Fibroblast of gingiva (primary cell): ENCODE measurements at regions not wholly inside any gene's neighbourhood (a gene's known extent, or its start where the extent isn't known, plus 50 kb on each side); places are given as distances from the start of the nearest gene placed in this dataset.

Source experiments
- DNase-seq: peaks from one replicate; pipeline ENCODE4 v3.0.0-alpha.2; 2011; ENCODE audit warnings: low read depth

- no peak for DNase-seq
Measured at GRCh38 chrX:13147733-13148132, 103.3 kb upstream of the FAM9C start.

GRCh38 chrX:13147147-13147546 is 102.7 kb upstream of the FAM9C start:
- no peak for DNase-seq

GRCh38 chrX:13144927-13145655 is 100.7 kb upstream of the FAM9C start:
- peak; percentile 30 for DNase-seq

DNA sequence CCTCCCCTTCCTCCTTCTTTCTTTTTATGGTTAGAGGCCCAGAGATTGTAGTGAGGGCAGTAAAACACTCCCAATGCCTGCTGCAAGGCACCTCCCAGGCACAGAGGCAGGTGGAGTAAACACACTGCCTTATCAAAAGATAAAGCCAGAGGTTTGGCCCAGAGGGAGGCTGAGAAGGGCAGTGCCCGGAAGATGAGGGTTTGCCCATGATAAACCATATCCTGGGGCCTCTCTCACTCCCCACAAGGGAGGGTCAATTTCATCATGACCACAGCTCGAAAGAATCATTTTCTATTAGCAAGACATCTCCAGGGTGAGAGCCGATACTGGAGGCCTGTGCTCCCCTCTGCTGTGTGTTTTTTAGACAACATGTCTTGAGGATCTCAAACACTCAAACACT is 98.5 kb upstream of the FAM9C start:
- DNase-seq = no peak

GRCh38 chrX:13140007-13140406 is 95.6 kb upstream of the FAM9C start:
- DNase-seq = no peak

- peak; percentile 21 for DNase-seq
Measured at GRCh38 chrX:13131396-13132137, 87.1 kb upstream of the FAM9C start.

DNA sequence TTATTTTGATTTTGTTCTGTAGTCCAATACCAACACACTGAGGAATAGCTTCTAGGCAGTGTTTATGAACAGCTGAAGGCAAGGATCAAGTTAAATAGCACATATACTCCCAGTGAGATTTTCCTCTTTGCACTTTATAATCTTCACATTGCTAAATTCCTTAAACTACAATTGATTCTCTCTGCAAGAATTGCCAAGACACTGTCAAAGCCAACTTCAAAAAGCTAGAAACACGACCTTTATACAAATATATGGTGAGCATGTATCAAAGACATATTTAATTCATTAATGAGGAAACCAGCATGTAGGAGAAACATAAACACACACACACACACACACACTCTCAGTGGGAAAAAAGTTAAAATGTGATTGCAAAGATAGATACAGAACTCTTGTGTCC is 86.4 kb upstream of the FAM9C start:
- DNase-seq = peak; percentile 80

- no peak for DNase-seq
Measured at GRCh38 chrX:13128104-13128503, 83.7 kb upstream of the FAM9C start.

- peak; percentile 22 for DNase-seq
Measured at GRCh38 chrX:13126775-13127174, 82.4 kb upstream of the FAM9C start.

GRCh38 chrX:13125188-13125587 is 80.8 kb upstream of the FAM9C start:
- no peak for DNase-seq

DNA sequence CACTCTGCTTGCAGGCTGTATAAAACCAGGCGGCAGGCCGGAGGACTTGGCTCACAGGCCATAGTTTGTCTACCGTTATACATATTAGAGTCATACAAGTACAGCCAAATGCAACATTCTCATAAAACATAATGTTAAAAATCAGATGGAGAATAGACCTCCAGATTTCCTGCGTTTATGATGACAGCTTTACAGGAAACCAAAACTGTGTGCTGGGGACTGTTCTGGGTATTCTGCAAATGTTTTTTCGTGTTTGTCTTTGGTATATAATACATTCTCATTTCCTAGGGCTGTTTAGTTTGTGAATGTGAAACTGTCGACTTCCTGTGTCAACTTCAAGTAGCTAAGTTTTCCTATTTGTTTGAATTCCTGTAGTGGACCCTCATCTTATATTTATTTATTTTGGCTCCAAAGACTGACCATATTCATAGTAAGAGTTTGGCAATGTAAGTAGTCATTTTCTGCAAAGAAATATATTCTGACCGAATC is 79.5 kb upstream of the FAM9C start:
- DNase-seq = peak; percentile 68

DNA sequence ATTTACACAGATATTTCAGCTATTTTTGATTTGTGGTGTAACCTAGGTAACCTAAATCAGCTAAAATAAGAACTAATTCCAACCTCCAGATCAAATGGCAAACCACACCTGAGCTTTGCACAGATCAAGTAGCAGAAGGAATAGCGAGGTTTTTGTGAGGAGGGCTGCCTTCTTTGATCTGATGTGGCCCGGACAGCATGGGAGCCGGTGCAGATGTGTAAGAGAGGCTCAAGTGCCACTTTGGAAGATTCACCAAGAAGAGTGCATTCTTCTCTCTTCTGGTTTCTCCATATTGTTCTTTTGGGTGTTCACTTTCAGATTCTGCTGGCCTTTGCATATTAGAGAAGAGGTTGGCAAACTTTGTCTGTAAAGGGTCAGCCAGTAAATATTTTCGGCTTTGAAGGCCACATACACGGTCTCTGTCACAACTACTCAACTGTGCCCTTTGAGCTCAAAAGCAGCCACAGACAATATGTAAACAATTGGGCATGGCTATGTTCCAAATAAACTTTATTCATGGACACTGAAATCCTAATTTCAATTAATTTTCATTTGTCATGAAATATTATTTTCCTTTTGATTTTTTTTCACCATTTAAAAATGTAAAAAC is 78.9 kb upstream of the FAM9C start:
- peak; percentile 21 for DNase-seq

DNA sequence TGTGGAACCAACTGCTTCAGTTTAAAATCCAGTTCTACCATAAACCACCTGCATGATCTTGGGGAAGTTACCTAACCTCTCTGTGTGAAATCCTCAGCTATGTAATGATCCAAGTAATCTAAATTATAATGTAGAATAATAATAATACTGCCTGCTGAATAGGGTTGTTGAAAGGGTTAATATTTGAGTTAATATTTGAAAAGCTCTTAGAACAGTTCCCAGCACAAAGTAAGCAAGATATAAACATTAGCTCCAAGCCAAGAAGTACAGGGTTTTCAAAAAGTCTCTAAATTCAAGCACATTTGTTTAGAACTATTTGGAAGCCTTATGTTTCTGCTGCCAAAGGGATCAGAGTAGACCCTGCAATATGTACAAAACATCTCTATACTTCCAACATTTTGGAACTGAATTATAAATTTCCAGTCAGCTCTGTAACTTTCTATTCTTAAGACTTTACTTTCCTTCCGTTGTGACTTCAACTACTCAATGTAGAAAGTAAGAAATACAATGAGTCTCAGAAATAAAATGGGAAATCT is 76.7 kb upstream of the FAM9C start:
- DNase-seq = no peak

- DNase-seq = no peak
Measured at GRCh38 chrX:13120017-13120416, 75.6 kb upstream of the FAM9C start.

DNA sequence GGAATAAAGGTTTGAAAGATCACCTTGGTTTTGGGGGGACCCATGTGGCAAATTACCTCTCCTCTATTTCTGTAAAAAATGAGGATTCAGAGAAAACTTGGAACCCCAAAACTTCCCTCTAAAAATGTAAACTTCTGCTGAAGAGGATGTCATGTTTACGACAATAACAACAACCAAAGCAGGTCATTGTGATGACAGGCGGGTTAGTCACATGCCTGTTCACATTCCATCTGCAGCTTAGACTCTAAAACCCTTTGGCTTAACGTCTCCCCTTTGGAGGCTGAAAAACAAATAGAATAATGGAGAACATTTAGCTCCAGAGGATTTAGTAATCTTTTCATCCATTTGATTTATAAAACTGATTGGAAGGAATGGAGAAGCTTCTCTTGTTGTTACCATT is 75.0 kb upstream of the FAM9C start:
- peak; percentile 0 for DNase-seq

DNA sequence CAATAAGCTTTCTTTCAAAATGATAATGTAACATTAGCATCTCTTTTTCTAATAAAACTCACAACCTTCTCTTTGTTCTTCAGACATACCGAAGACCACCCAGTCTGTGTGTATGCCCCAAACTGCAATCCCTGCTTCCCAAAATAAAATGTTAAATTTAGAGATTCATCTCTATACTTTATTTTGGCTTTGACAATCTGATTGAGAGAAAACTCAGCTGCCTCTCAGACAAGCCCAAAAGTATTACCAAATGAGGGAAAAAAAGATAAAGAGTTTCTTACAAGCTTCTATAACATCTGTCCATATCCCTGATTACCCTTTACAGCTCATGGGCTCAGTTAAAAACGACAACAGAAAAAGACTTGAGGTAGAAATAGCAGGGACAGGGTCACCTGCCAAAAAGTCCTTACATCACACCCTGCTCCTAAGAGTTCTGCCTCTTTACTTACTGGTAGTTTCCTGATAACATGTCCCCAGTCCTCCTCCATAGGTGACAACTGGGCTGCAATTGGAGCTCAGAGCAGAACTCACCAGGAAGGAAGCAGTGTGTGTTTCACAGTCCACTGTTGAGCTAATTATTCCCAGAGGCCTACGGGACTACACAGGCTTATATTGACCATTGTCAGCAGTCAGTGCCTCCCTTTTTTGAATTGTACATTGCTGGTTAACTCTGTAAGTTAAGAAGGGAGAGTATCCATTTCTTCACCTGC is 70.9 kb upstream of the FAM9C start:
- DNase-seq = no peak

DNA sequence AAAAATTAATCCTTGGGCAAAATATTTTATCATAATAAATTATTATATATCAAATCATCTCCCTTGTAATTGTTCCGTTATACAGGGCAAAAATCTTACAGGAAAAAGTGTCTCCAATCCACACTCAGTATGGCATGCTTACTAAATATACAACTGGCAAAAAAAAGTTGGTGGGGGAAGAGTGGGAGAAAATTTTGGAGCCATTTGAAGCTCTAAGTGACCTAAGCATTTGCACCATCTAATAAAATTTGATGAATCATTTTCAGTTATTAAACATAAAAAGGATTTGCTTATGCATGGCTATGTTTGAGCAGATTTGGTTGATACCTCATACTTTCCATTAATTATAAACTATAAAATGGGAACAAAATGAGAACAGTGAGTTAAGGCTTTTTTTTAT is 68.1 kb upstream of the FAM9C start:
- no peak for DNase-seq

DNA sequence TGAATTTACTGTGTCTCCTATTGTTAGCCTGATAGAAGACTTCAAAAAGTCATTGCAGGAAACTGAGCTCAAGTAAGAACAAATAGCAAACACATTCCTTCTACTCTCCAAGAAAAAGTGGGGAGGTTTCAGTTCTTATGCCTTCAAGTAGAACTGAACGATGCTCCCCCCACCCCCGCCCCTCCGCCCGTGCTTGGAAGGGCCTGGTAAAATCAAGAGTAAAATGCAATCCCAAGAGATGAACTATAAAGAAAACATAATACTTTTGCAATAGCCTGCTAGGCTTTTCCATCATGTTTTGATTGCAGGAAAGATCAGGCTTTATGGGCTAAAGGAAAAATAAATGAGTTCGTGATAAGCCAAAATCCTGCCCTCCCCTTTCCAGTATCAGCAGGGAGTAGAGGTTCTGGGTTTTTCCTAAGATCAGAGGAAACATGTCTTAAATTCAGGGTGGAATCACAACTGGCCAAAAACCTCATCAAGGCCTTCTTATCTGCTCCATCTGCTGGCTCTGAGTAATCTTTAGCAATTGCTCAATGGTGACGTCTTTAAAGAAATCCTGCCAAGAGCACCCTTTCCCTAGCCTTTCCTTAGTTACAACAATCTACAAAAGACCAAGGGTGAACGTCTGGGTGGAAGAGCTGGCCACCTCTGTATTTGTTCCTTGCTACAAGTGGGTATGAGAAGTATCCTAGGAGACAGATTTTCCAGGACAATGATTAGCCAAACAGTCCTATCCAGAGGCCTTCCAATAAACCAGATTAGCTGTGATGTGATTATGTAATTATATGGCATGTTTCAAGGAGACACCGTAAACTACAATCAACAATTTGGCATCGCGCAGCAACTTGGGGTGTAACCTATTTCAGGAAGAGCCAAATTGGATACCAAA is 66.3 kb upstream of the FAM9C start:
- DNase-seq = peak; percentile 84

DNA sequence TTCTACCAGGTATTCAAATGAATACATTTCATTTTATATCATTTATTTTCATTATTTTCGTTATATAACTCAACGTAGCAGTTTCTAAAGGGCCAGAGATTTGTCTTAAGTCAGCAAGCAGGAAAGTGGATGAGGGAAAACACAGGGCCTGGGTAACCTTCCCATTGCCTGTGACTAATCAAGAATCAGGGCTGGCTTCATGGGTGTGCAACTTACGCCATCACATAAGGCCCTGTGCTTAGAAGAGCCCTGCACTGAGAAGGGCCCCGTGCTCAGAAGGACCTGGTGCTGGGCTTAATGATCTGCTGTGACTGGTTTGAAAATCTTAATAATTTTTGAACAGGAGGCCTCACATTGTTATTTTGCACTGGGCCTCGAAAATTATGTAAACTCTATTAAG is 65.4 kb upstream of the FAM9C start:
- peak; percentile 10 for DNase-seq

- no peak for DNase-seq
Measured at GRCh38 chrX:13103914-13104274, 59.5 kb upstream of the FAM9C start.

DNA sequence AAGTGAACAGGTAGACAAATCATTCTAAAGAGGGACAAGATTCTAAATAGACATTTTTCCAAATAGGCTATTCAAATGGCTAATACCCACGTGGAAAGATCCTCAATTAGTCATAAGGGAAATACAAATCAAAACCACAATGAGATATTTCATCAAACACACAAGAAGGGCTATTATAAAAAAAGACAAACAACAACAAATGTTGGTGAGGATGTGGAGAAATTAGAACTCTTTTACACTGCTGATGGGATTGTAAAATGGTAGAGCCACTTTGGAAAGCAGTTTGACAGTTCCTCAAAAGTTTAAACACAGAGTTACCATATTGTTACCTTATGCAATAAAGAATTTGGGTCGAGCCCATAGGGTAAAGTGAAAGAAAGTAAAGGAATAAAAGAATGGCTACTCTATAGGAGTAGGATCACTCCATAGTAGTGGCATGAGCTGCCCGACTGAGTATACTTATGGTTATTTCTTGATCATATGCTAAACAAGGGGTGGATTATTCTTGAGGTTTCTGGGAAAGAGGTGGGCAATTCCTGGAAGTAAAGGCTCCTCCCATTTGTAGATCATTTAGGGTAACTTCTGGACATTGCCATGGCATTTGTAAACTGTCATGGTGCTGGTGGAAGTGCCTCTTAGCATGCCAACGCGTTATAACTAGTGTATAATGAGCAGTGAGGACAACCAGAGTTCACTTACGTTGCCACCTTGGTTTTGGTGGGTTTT is 58.9 kb upstream of the FAM9C start:
- no peak for DNase-seq
